GM23338 (cell line): ENCODE measurements at regions not wholly inside any gene's neighbourhood (a gene's known extent, or its start where the extent isn't known, plus 50 kb on each side); places are given as distances from the start of the nearest gene placed in this dataset.

Experiments used
- ATAC-seq: fragments of 200-7000 bp; cut with Tn5 transposase; 3 replicates; pipeline ENCODE4 v1.9.1; 2020
- DNase-seq: peaks from one replicate; pipeline ENCODE4 v3.0.0-alpha.2; 2015; ENCODE audit warnings: low spot score
- H2AFZ ChIP-seq: fragments of 200-600 bp; sonication (generic); 2 replicates; pipeline ENCODE4 v1.8.0; 2016; ENCODE audit warnings: antibody characterized with exemption, mild to moderate bottlenecking, moderate library complexity
- H3F3A ChIP-seq: fragments of 200-600 bp; sonication (generic); replicated peaks from 2 replicates; pipeline ENCODE4 v1.8.0; 2017; ENCODE audit warnings: antibody characterized with exemption, mixed run types, low read depth
- H3K27ac ChIP-seq: fragments of 200-600 bp; sonication (generic); 2 replicates; pipeline ENCODE4 v1.6.1; 2016; ENCODE audit warnings: low read depth
- H3K27me3 ChIP-seq: fragments of 200-600 bp; sonication (generic); 2 replicates; pipeline ENCODE4 v1.8.0; 2016; ENCODE audit warnings: mild to moderate bottlenecking, mixed run types, moderate library complexity; ENCODE audit not compliant: insufficient read depth
- H3K36me3 ChIP-seq: fragments of 200-600 bp; sonication (generic); 2 replicates; pipeline ENCODE4 v1.8.0; 2016; ENCODE audit warnings: mild to moderate bottlenecking; ENCODE audit not compliant: insufficient read depth
- H3K4me1 ChIP-seq: fragments of 200-600 bp; sonication (generic); 2 replicates; pipeline ENCODE4 v1.8.0; 2016; ENCODE audit warnings: mild to moderate bottlenecking, moderate library complexity; ENCODE audit not compliant: insufficient read depth
- H3K4me2 ChIP-seq: fragments of 200-600 bp; sonication (generic); 2 replicates; pipeline ENCODE4 v1.7.1; 2017; ENCODE audit warnings: mixed run types
- H3K4me3 ChIP-seq: fragments of 200-600 bp; sonication (generic); 2 replicates; pipeline ENCODE4 v1.6.1; 2016; ENCODE audit warnings: mixed run types
- H3K79me2 ChIP-seq: fragments of 200-600 bp; sonication (generic); replicated peaks from 2 replicates; pipeline ENCODE4 v1.8.0; 2017; ENCODE audit warnings: mild to moderate bottlenecking; ENCODE audit not compliant: insufficient read depth
- H3K9me2 ChIP-seq: fragments of 200-600 bp; sonication (generic); 2 replicates; pipeline ENCODE4 v1.8.0; 2017; ENCODE audit not compliant: insufficient read depth
- H4K20me1 ChIP-seq: fragments of 200-600 bp; sonication (generic); replicated peaks from 2 replicates; pipeline ENCODE4 v1.8.0; 2017; ENCODE audit warnings: mild to moderate bottlenecking; ENCODE audit not compliant: insufficient read depth
- H3K27ac Mint-ChIP-seq: 2 replicates; pipeline ENCODE4 v1.8.0; 2020; ENCODE audit warnings: inconsistent platforms, mild to moderate bottlenecking, moderate library complexity, mixed read lengths
- H3K27me3 Mint-ChIP-seq: 3 replicates; pipeline ENCODE4 v1.8.0; 2022; ENCODE audit warnings: low read depth, mild to moderate bottlenecking, moderate library complexity, mixed read lengths, inconsistent platforms; ENCODE audit not compliant: insufficient read depth, poor library complexity
- H3K36me3 Mint-ChIP-seq: 3 replicates; pipeline ENCODE4 v1.8.0; 2021; ENCODE audit warnings: low read depth, mild to moderate bottlenecking, inconsistent platforms, moderate library complexity, mixed read lengths
- H3K4me1 Mint-ChIP-seq: 3 replicates; pipeline ENCODE4 v1.8.0; 2020; ENCODE audit warnings: mild to moderate bottlenecking, inconsistent platforms, mixed read lengths
- H3K4me3 Mint-ChIP-seq: 3 replicates; pipeline ENCODE4 v1.8.0; 2021; ENCODE audit warnings: moderate library complexity, mild to moderate bottlenecking, inconsistent platforms, mixed read lengths
- H3K9me3 Mint-ChIP-seq: 3 replicates; pipeline ENCODE4 v1.8.0; 2020; ENCODE audit warnings: moderate library complexity, mild to moderate bottlenecking, inconsistent platforms, mixed read lengths
- EZH2 ChIP-seq: fragments of 200-600 bp; sonication (generic); IDR thresholded peaks from one replicate; pipeline ENCODE4 v1.8.0; 2017; ENCODE audit warnings: antibody characterized with exemption, mild to moderate bottlenecking, low read depth; ENCODE audit not compliant: unreplicated experiment
- EZH2phosphoT487 ChIP-seq: fragments of 200-600 bp; sonication (generic); IDR thresholded peaks from one replicate; pipeline ENCODE4 v1.8.1; 2018; ENCODE audit warnings: antibody characterized with exemption; ENCODE audit not compliant: unreplicated experiment
- JUNB ChIP-seq: IDR thresholded peaks from one replicate; pipeline ENCODE4 v1.6.1; 2016; ENCODE audit warnings: antibody characterized with exemption; ENCODE audit not compliant: unreplicated experiment
- NANOG ChIP-seq: IDR thresholded peaks from 2 replicates; pipeline ENCODE4 v1.6.1; 2016; ENCODE audit warnings: antibody characterized with exemption, borderline replicate concordance
- POLR2AphosphoS5 ChIP-seq: IDR thresholded peaks from 2 replicates; pipeline ENCODE4 v1.6.1; 2016; ENCODE audit warnings: antibody characterized with exemption, low read depth
- STAT1 ChIP-seq: IDR thresholded peaks from one replicate; pipeline ENCODE4 v1.6.1; 2016; ENCODE audit warnings: antibody characterized with exemption; ENCODE audit not compliant: unreplicated experiment
- ZNF114 ChIP-seq: fragments of 250-450 bp; sonication (Bioruptor Pico); IDR thresholded peaks from 2 replicates; pipeline ENCODE4 v1.5.0; 2020; ENCODE audit warnings: mild to moderate bottlenecking, moderate library complexity
- ZNF331 ChIP-seq: fragments of 250-450 bp; sonication (Bioruptor Pico); IDR thresholded peaks from 2 replicates; pipeline ENCODE4 v1.5.0; 2020; ENCODE audit warnings: low read depth, mild to moderate bottlenecking, moderate library complexity
- TF ChIP-seq, protein P1 (sequence below): IDR thresholded peaks from 2 replicates; pipeline ENCODE4 v1.6.1; 2016; ENCODE audit warnings: antibody characterized with exemption
- TF ChIP-seq, protein P2 (sequence below), 2 experiments: fragments of 200-600 bp in 1 of 2; sonication (generic) in 1 of 2; conservative IDR thresholded peaks; 2 replicates each; pipeline versions ENCODE4 v1.5.1 to v1.6.1; 2016 to 2017; ENCODE audit warnings: antibody characterized with exemption in 2 of 2, low read depth in 2 of 2, mild to moderate bottlenecking in 2 of 2, moderate library complexity in 1 of 2
- TF ChIP-seq, protein P3 (sequence below): IDR thresholded peaks from one replicate; pipeline ENCODE4 v1.6.1; 2018; ENCODE audit warnings: antibody characterized with exemption; ENCODE audit not compliant: unreplicated experiment

DNA sequence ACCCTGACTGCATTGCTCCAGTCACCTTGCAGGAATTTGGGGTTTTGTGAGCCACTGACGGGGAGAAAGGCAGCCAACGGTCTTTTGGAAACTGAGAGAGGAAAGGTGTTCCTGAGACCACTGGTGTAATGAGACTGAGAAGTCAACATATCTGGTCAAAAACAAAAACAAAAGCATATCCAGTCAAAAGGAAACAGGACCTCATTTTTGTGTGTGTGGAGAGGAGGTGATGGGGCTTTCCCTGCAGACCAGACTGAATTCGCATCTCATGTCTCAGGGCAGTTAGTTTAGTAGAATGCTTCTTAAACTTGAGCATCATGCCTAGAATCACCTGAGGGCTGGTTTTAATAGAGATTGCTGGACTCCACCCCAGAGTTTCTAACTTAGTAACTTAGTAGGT, 198.4 kb downstream of the COPRS start:
- no peaks in the 10 kb centered on the region for H3K9me2 ChIP-seq
- Mint-ChIP-seq H3K9me3 (peaks cover 34% of the 10 kb centered on the region), H3K4me3 (no peak overlapping the region), H3K27ac (no peak overlapping the region), H3K4me1 (no peaks in the 10 kb centered on the region), H3K27me3 (peaks cover 5% of the 10 kb centered on the region), H3K36me3 (peaks cover 10% of the 10 kb centered on the region)
- no peaks in the 10 kb centered on the region for H3F3A ChIP-seq
- no peaks in the 10 kb centered on the region for H4K20me1 ChIP-seq
- H3K27ac ChIP-seq = no peak overlapping the region
- H3K36me3 ChIP-seq = no peaks in the 10 kb centered on the region
- no peaks in the 10 kb centered on the region for H3K79me2 ChIP-seq
- no peak for ATAC-seq
- H3K4me1 ChIP-seq = no peaks in the 10 kb centered on the region
- H3K4me2 ChIP-seq = no peak overlapping the region
- no peak overlapping the region for H3K4me3 ChIP-seq
- no peak for DNase-seq
- no peaks in the 10 kb centered on the region for H3K27me3 ChIP-seq
- no peak for TF ChIP-seq POLR2AphosphoS5
- no peak for TF ChIP-seq EZH2
- TF ChIP-seq ZNF114 (CRISPR knock-in tag) = no peak
- no peak for TF ChIP-seq NANOG
- no peak for TF ChIP-seq EZH2phosphoT487
- TF ChIP-seq ZNF331 (CRISPR knock-in tag) = no peak
- TF ChIP-seq, protein P1, sequence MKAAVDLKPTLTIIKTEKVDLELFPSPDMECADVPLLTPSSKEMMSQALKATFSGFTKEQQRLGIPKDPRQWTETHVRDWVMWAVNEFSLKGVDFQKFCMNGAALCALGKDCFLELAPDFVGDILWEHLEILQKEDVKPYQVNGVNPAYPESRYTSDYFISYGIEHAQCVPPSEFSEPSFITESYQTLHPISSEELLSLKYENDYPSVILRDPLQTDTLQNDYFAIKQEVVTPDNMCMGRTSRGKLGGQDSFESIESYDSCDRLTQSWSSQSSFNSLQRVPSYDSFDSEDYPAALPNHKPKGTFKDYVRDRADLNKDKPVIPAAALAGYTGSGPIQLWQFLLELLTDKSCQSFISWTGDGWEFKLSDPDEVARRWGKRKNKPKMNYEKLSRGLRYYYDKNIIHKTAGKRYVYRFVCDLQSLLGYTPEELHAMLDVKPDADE = no peak
- no peak overlapping the region for H2AFZ ChIP-seq

DNA sequence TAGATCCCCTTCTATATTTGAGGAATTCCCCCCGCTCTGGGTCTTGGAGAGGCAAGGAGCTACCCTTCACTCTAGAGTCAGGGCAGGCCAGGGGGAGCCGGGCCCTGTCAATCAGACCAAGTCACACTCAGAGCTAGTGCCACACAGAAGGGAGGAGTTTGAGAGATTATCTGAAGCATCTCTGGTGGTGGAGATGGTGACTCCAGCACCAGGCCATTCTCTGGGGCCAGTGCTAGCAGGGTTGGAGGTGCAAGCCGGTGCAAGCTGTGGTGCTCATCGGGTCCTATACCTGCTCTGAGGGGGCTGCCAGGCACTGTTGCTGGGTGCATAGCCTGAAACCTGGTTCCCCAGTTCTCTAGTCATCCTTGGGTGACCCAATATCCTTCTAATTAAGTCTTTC, 201.2 kb downstream of the COPRS start:
- DNase-seq (no peak), ATAC-seq (no peak)
- Histone ChIP-seq H3K79me2 (no peaks in the 10 kb centered on the region), H3K4me2 (no peak overlapping the region), H4K20me1 (no peaks in the 10 kb centered on the region), H3K4me1 (no peaks in the 10 kb centered on the region), H3K27me3 (no peaks in the 10 kb centered on the region), H3K36me3 (no peaks in the 10 kb centered on the region), H3F3A (no peaks in the 10 kb centered on the region), H3K27ac (no peak overlapping the region), H3K4me3 (no peak overlapping the region), H3K9me2 (no peaks in the 10 kb centered on the region), H2AFZ (no peak overlapping the region)
- H3K36me3 Mint-ChIP-seq = peaks cover 2% of the 10 kb centered on the region; the same call in 2 of the 3 replicates
- peaks cover 8% of the 10 kb centered on the region for H3K9me3 Mint-ChIP-seq
- no peaks in the 10 kb centered on the region for H3K4me1 Mint-ChIP-seq
- H3K27ac Mint-ChIP-seq = no peak overlapping the region
- H3K27me3 Mint-ChIP-seq = peaks cover 3% of the 10 kb centered on the region
- H3K4me3 Mint-ChIP-seq = no peak overlapping the region
- TF ChIP-seq NANOG (no peak), ZNF114 (CRISPR knock-in tag) (no peak), JUNB (no peak), ZNF331 (CRISPR knock-in tag) (no peak), POLR2AphosphoS5 (no peak), STAT1 (no peak)
- TF ChIP-seq, protein P2, sequence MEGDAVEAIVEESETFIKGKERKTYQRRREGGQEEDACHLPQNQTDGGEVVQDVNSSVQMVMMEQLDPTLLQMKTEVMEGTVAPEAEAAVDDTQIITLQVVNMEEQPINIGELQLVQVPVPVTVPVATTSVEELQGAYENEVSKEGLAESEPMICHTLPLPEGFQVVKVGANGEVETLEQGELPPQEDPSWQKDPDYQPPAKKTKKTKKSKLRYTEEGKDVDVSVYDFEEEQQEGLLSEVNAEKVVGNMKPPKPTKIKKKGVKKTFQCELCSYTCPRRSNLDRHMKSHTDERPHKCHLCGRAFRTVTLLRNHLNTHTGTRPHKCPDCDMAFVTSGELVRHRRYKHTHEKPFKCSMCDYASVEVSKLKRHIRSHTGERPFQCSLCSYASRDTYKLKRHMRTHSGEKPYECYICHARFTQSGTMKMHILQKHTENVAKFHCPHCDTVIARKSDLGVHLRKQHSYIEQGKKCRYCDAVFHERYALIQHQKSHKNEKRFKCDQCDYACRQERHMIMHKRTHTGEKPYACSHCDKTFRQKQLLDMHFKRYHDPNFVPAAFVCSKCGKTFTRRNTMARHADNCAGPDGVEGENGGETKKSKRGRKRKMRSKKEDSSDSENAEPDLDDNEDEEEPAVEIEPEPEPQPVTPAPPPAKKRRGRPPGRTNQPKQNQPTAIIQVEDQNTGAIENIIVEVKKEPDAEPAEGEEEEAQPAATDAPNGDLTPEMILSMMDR (conservative IDR thresholded peaks at IDR 0.05; ENCODE audit: low read depth in 2 of 2) = no peak
- TF ChIP-seq, protein P3, sequence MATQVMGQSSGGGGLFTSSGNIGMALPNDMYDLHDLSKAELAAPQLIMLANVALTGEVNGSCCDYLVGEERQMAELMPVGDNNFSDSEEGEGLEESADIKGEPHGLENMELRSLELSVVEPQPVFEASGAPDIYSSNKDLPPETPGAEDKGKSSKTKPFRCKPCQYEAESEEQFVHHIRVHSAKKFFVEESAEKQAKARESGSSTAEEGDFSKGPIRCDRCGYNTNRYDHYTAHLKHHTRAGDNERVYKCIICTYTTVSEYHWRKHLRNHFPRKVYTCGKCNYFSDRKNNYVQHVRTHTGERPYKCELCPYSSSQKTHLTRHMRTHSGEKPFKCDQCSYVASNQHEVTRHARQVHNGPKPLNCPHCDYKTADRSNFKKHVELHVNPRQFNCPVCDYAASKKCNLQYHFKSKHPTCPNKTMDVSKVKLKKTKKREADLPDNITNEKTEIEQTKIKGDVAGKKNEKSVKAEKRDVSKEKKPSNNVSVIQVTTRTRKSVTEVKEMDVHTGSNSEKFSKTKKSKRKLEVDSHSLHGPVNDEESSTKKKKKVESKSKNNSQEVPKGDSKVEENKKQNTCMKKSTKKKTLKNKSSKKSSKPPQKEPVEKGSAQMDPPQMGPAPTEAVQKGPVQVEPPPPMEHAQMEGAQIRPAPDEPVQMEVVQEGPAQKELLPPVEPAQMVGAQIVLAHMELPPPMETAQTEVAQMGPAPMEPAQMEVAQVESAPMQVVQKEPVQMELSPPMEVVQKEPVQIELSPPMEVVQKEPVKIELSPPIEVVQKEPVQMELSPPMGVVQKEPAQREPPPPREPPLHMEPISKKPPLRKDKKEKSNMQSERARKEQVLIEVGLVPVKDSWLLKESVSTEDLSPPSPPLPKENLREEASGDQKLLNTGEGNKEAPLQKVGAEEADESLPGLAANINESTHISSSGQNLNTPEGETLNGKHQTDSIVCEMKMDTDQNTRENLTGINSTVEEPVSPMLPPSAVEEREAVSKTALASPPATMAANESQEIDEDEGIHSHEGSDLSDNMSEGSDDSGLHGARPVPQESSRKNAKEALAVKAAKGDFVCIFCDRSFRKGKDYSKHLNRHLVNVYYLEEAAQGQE = no peak
